ENCODE measurements at regions not wholly inside any gene's neighbourhood (a gene's known extent, or its start where the extent isn't known, plus 50 kb on each side); places are given as distances from the start of the nearest gene placed in this dataset.

DNA sequence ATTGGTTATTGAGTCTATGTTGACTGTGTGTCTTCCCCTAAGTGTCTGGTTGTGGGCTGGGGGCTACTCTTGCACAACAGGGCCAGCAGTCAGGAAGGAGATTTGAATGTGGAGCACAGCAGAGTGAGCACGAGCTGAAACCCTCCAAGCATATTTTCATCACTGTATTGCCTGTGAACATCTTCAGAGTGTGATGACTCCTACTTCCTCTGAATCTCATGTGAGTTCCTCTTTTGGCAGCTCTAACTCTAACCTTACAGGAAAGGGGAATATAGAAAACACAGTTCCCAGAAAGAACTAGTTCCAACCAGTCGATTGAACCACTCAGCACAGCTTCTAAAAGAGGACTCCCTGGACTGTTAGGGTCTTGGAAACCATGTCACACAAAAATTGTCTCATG lies 211.6 kb downstream of the RAP2B start:
- TF ChIP-seq, protein P1, sequence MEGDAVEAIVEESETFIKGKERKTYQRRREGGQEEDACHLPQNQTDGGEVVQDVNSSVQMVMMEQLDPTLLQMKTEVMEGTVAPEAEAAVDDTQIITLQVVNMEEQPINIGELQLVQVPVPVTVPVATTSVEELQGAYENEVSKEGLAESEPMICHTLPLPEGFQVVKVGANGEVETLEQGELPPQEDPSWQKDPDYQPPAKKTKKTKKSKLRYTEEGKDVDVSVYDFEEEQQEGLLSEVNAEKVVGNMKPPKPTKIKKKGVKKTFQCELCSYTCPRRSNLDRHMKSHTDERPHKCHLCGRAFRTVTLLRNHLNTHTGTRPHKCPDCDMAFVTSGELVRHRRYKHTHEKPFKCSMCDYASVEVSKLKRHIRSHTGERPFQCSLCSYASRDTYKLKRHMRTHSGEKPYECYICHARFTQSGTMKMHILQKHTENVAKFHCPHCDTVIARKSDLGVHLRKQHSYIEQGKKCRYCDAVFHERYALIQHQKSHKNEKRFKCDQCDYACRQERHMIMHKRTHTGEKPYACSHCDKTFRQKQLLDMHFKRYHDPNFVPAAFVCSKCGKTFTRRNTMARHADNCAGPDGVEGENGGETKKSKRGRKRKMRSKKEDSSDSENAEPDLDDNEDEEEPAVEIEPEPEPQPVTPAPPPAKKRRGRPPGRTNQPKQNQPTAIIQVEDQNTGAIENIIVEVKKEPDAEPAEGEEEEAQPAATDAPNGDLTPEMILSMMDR (IDR thresholded peaks at IDR 0.05) = no peak
- TF ChIP-seq POLR2A (IDR thresholded peaks at IDR 0.05) = no peak

Data from suprapubic skin (tissue), 3 donors.